Psoas muscle (tissue), 7 donors: ENCODE measurements at regions not wholly inside any gene's neighbourhood (a gene's known extent, or its start where the extent isn't known, plus 50 kb on each side); places are given as distances from the start of the nearest gene placed in this dataset.
"Not testable (repeated sequence)": the region's sequence is repeated elsewhere in the genome, so short reads cannot be mapped to it uniquely, and the experiment has no call there.

Source experiments
- ATAC-seq, 4 donors: fragments of 200-7000 bp; cut with Tn5 transposase; one replicate each; pipeline ENCODE4 v1.9.1; 2020; ENCODE audit warnings: moderate library complexity in 3 of 4, mild to moderate bottlenecking in 2 of 4
- DNase-seq, 2 donors: peaks; one replicate each; pipeline ENCODE4 v3.0.0-alpha.2; 2020
- H3K27ac ChIP-seq: fragments of 200-600 bp; one replicate; pipeline ENCODE4 v1.8.0; 2022
- H3K27me3 ChIP-seq, 3 donors: fragments of 200-600 bp in 1 of 3; one replicate each; pipeline versions ENCODE4 v1.6.1 to v1.8.0; 2013 to 2022; ENCODE audit warnings: low read length in 2 of 3, mild to moderate bottlenecking in 2 of 3, moderate library complexity in 1 of 3; ENCODE audit not compliant: insufficient read depth in 3 of 3
- H3K36me3 ChIP-seq, 2 donors: fragments of 200-600 bp in 1 of 2; one replicate each; pipeline versions ENCODE4 v1.6.1 to v1.8.0; 2013 to 2022; ENCODE audit warnings: low read depth in 1 of 2, mild to moderate bottlenecking in 1 of 2, moderate library complexity in 1 of 2; ENCODE audit not compliant: insufficient read depth in 1 of 2
- H3K4me1 ChIP-seq: fragments of 200-600 bp; one replicate; pipeline ENCODE4 v1.8.0; 2022
- H3K4me3 ChIP-seq: fragments of 200-600 bp; one replicate; pipeline ENCODE4 v1.8.0; 2022; ENCODE audit warnings: mild to moderate bottlenecking
- H3K9me3 ChIP-seq: fragments of 200-600 bp; one replicate; pipeline ENCODE4 v1.8.0; 2022
- CTCF ChIP-seq: fragments of 200-600 bp; IDR thresholded peaks from one replicate; pipeline ENCODE4 v1.8.0; 2022; ENCODE audit warnings: antibody characterized with exemption
- WGBS, 3 donors: extraction: QIAGEN DNeasy Blood & Tissue Kit; methylation state at CpG; one replicate each; pipeline versions ENCODE4 v1.1.6 to v1.1.7; 2013; 5-methylcytosine and 5-hydroxymethylcytosine counted together
- intact Hi-C, 2 donors: fragments of 100-400 bp; cut with DNase I; formaldehyde crosslinking; loops; one replicate each; pipeline versions ENCODE4 v1.11.0 to v1.14.2; 2022
- donor health status: healthy with polysubstance abuse.
- donor health status: DM: no; HTN: no; CAD: no; lungs with moderate emphysema.
- donor health status: Bipolar disorder and iron deficiency.
- donor health status: healthy.
- donor health status: DM: yes; HTN: yes; CAD: no.
- donor health status: DM: no; HTN: no; CAD: no.
- donor health status: DM: yes; HTN: yes; CAD: no.

DNA sequence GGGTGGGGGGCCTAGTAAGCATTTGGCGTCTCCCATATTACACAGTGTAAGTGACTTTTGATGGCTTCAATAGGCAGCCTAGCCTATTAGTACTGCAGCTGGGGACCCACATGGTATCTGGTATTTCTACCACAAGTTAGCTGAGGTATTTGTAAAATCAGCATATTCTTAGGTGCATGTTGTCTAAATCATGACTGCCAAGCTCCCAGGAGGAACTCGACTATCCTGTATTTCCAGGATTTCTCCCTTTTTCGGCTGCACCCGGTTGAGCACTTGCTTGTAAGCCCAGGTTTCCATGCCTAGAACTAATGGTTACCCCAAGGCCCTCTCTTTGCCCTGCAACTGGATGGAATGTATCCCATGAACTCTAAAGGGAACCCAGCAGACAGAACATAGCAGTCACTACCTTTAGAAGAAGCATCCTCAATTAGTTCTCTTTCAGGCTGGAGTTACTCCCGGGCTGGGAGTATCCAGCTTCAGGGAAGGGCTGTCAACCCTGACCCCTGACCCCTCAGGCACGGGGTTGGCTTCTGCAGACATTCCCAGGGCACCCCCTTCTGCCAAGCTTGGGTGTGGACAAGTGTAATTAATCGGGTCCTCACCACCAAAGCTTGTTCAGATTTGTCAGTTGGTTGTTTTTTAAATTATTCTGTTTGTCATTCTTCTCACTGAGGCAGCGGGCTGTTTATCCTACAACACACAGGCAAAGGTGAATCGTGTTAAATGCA is 90.3 kb upstream of the PARD3 start:
- Histone ChIP-seq H3K4me3 (no peak overlapping the region), H3K4me1 (peaks cover 4% of the 10 kb centered on the region), H3K9me3 (no peaks in the 10 kb centered on the region), H3K36me3 (no peaks in the 10 kb centered on the region), H3K27ac (no peak overlapping the region), H3K27me3 (no peaks in the 10 kb centered on the region)
- 73 to 80% (median 74%) methylated on average over 9 of the region's 9 CpGs for WGBS, 3 donors
- no peak for TF ChIP-seq CTCF
- DNase-seq = no peak
- intact Hi-C loops = no loop called here
- ATAC-seq = no peak

DNA sequence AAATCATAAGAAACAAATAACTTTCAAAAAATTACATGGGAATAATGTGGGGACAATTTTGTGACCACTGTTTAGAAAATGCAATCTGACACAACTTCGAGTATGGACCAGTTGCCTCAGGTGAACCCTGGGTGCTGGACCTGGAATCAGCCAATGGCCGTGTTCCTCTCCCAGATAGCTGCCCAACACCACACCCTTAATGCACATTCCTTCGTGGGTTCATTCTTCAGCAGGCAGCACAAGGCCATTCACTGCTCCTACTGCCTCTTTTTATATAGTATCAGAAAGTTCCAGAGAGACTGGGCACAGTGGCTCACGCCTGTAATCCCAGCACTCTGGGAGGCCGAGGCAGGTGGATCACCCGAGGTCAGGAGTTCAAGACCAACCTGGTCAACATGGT is 89.1 kb upstream of the PARD3 start:
- Histone ChIP-seq H3K36me3 (no peaks in the 10 kb centered on the region), H3K4me3 (no peak overlapping the region), H3K4me1 (peaks cover 4% of the 10 kb centered on the region), H3K27ac (no peak overlapping the region), H3K9me3 (no peaks in the 10 kb centered on the region), H3K27me3 (no peaks in the 10 kb centered on the region)
- TF ChIP-seq CTCF = no peak
- no peak for DNase-seq
- 79 to 90% (median 81%) methylated on average over 6 of the region's 6 CpGs for WGBS, 3 donors
- intact Hi-C loops = no loop called here
- ATAC-seq = no peak

- intact Hi-C loops = no loop called here
- Histone ChIP-seq H3K4me1 (no peaks in the 10 kb centered on the region), H3K27ac (no peak overlapping the region), H3K4me3 (no peak overlapping the region), H3K27me3 (no peaks in the 10 kb centered on the region), H3K36me3 (no peaks in the 10 kb centered on the region), H3K9me3 (no peaks in the 10 kb centered on the region)
- no peak for TF ChIP-seq CTCF
- 95 to 97% (median 96%) methylated on average over 8 of the region's 8 CpGs for WGBS, 3 donors
- no peak for DNase-seq
- ATAC-seq = no peak
Observed at GRCh38 chr10:34899161-34899560, 84.1 kb upstream of the PARD3 start.

DNA sequence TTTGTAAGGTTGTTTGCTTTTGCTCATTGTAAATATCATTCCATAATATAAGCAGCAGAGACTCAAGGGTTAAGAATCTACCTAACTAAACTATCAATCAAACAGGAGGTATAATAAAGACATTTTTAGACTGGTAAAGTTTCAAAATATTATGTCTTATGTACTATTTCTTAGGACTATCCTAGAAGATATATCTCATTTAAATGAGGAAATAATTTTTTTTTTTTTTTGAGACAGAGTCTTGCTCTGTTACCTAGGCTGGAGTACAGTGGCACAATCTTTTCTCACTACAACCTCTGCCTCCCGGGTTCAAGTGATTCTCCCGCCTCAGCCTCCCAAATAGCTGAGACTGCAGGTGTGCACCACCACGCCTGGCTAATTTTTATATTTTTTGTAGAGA is 80.9 kb upstream of the PARD3 start:
- Histone ChIP-seq H3K4me3 (no peak overlapping the region), H3K9me3 (no peaks in the 10 kb centered on the region), H3K27me3 (no peaks in the 10 kb centered on the region), H3K4me1 (no peaks in the 10 kb centered on the region), H3K36me3 (no peaks in the 10 kb centered on the region), H3K27ac (no peak overlapping the region)
- no peak for TF ChIP-seq CTCF
- intact Hi-C loops = no loop called here
- ATAC-seq = no peak
- DNase-seq = no peak
- 93 to 96% (median 96%) methylated on average over 3 of the region's 3 CpGs for WGBS, 3 donors

DNA sequence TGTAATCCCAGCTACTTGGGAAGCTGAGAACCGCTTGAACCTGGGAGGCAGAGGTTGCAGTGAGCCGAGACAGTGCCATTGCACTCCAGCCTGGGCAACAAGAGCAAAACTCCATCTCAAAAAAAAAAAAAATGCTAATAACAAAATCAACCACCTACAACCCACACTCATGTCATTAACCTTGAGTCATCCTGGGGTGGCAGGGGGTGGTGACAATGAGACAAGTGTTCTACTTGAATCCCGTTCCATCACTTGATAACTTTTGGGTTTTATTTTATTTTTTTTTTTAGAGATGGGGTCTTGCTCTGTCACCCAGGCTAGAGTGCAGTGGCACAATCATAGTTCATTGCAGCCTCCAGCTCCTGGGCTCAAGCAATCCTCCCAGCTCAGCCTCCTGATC is 80.0 kb upstream of the PARD3 start:
- H3K4me1 ChIP-seq, H3K27me3 ChIP-seq, H3K36me3 ChIP-seq, intact Hi-C loops, H3K9me3 ChIP-seq, H3K4me3 ChIP-seq, DNase-seq, H3K27ac ChIP-seq, ATAC-seq: not testable (repeated sequence)
- 89 to 93% (median 92%) methylated on average over 3 of the region's 3 CpGs for WGBS, 3 donors

GRCh38 chr10:34892521-34892920 is 77.4 kb upstream of the PARD3 start:
- H3K4me3 ChIP-seq, intact Hi-C loops, H3K27ac ChIP-seq, H3K9me3 ChIP-seq, DNase-seq, H3K4me1 ChIP-seq, ATAC-seq, H3K36me3 ChIP-seq, H3K27me3 ChIP-seq: not testable (repeated sequence)
- WGBS, 3 donors = 87 to 97% (median 93%) methylated on average over 6 of the region's 6 CpGs
